ENCODE measurements at regions not wholly inside any gene's neighbourhood (a gene's known extent, or its start where the extent isn't known, plus 50 kb on each side); places are given as distances from the start of the nearest gene placed in this dataset.

DNA sequence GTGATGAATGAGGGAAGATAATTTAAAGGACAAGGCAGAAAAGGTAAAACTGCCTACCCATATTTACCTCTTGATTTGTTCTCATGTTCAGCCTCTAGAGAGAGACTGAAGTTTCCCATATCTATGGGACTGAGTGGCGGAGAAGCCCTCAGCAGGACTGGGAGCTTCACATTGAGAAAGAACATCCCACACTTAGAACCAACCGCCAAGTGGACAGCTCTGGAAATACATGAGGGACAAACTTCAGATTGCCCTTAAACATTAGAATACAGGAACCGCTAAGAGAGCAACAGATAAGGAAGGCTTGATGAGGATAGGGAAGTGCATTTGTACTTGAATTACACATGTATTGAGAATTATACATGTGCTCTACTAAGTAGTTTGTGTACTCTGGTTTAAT lies 316.0 kb upstream of the MIR17HG start:
- TF ChIP-seq, protein P1, sequence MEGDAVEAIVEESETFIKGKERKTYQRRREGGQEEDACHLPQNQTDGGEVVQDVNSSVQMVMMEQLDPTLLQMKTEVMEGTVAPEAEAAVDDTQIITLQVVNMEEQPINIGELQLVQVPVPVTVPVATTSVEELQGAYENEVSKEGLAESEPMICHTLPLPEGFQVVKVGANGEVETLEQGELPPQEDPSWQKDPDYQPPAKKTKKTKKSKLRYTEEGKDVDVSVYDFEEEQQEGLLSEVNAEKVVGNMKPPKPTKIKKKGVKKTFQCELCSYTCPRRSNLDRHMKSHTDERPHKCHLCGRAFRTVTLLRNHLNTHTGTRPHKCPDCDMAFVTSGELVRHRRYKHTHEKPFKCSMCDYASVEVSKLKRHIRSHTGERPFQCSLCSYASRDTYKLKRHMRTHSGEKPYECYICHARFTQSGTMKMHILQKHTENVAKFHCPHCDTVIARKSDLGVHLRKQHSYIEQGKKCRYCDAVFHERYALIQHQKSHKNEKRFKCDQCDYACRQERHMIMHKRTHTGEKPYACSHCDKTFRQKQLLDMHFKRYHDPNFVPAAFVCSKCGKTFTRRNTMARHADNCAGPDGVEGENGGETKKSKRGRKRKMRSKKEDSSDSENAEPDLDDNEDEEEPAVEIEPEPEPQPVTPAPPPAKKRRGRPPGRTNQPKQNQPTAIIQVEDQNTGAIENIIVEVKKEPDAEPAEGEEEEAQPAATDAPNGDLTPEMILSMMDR (conservative IDR thresholded peaks at IDR 0.05; ENCODE audit: low read depth, low read length) = no peak
- no peak for TF ChIP-seq EZH2 (IDR thresholded peaks at IDR 0.05; ENCODE audit: borderline replicate concordance, low read depth, low read length, poor library complexity, severe bottlenecking)

Measured in A673 (cell line).